ENCODE measurements at regions not wholly inside any gene's neighbourhood (a gene's known extent, or its start where the extent isn't known, plus 50 kb on each side); places are given as distances from the start of the nearest gene placed in this dataset.

DNA sequence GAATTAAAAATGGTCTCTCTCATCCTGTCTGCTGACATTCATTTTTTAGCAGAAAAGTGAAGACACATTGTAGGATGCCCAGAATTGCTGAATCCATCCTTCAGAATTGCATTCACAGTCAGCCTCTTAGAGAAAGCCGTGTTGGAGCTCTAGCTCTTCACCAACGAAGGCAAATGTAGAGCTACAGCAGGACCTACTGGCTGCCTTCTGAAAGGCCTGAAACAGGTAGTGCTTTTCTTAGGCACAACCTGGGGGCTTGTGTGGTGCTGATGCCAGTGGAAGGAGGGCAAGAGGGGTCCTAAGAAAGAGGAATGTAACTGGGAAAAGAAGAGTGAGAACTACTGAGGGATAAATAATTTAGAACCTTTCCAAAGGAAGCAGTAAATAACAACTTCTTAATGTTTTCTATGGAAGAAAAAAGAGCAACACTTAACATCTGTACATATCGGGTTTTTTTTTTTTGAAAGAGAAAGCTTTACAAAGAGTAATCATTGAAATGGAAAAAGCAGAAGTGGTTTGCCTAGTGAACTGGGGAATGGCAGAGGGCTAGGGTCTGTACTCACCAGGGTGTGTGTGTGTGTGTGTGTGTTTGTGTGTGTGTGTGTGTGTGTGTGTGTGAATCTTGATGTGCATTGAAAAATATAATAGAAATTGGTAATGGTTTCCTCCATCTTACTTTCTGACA lies 297.8 kb downstream of the SATB1 start:
- TF ChIP-seq CTCF (IDR thresholded peaks at IDR 0.05): no peak
- TF ChIP-seq SMC3 (IDR thresholded peaks at IDR 0.05): no peak
- no peak for TF ChIP-seq RAD21 (conservative IDR thresholded peaks at IDR 0.05 in 1 of 2, IDR thresholded peaks at IDR 0.05 in 1 of 2)
- TF ChIP-seq JUNB (IDR thresholded peaks at IDR 0.05): no peak
- no peak for TF ChIP-seq MAX (IDR thresholded peaks at IDR 0.05)
- TF ChIP-seq, protein P1, sequence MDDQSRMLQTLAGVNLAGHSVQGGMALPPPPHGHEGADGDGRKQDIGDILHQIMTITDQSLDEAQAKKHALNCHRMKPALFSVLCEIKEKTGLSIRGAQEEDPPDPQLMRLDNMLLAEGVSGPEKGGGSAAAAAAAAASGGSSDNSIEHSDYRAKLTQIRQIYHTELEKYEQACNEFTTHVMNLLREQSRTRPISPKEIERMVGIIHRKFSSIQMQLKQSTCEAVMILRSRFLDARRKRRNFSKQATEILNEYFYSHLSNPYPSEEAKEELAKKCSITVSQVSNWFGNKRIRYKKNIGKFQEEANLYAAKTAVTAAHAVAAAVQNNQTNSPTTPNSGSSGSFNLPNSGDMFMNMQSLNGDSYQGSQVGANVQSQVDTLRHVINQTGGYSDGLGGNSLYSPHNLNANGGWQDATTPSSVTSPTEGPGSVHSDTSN (IDR thresholded peaks at IDR 0.05): no peak
- no peak for TF ChIP-seq CHD4 (IDR thresholded peaks at IDR 0.05; ENCODE audit: borderline replicate concordance)
- no peak for TF ChIP-seq POLR2A (IDR thresholded peaks at IDR 0.05; ENCODE audit: low read length)
- no peak for TF ChIP-seq ZSCAN20 (CRISPR knock-in tag; IDR thresholded peaks at IDR 0.05)
- TF ChIP-seq REST (IDR thresholded peaks at IDR 0.05): no peak
- no peak for TF ChIP-seq CHD2 (IDR thresholded peaks at IDR 0.05; ENCODE audit: low read length, partially characterized antibody)
- TF ChIP-seq PHF8 (IDR thresholded peaks at IDR 0.05; ENCODE audit: borderline replicate concordance, low read depth): no peak

Data from A549 (cell line).